NCI-H2081 (cell line): ENCODE measurements at regions not wholly inside any gene's neighbourhood (a gene's known extent, or its start where the extent isn't known, plus 50 kb on each side); places are given as distances from the start of the nearest gene placed in this dataset.
"Not testable (repeated sequence)": the region's sequence is repeated elsewhere in the genome, so short reads cannot be mapped to it uniquely, and the experiment has no call there.

Experiments used
- DNase-seq, 2 experiments: peaks; one replicate each; lab custom pipeline; 2025; lab: John Stamatoyannopoulos, UW

GRCh38 chr6:145111407-145111806 is 623.9 kb downstream of the EPM2A start:
- not testable (repeated sequence) for DNase-seq

- no peak for DNase-seq
These were observed 622.6 kb downstream of the EPM2A start for GRCh38 chr6:145112711-145113148.

- no peak for DNase-seq
These were observed 619.7 kb downstream of the EPM2A start for GRCh38 chr6:145115638-145116037.

DNA sequence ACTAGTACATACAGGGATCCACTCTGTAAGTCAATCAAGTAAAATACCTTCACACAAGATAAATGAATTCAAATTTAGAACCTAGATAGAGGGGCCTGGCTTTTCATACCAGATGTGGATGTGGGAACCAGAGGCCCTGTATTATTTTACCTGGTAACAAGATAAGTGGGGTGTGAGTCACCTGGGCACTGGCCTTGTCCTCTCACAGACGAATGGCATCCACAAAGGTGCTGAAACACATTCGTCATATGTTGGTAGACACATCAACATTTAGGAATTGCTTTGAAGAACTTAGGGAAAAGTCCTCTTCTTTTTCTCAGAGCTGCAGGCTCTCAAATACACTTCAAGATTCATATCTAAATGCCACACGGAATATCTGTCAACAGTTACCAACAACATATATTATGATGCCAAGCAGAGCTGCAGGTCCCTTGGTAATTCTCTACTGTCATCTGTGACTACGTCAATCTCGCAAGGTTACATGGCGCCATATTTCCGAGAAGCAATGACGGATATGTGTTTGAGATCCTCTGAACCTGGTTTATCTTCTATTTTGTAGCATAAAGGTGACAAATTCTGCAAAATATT is 618.6 kb downstream of the EPM2A start:
- no peak for DNase-seq

- DNase-seq: no peak
These were observed 617.1 kb downstream of the EPM2A start for GRCh38 chr6:145118224-145118623.

GRCh38 chr6:145119081-145119480 is 616.2 kb downstream of the EPM2A start:
- no peak for DNase-seq

DNA sequence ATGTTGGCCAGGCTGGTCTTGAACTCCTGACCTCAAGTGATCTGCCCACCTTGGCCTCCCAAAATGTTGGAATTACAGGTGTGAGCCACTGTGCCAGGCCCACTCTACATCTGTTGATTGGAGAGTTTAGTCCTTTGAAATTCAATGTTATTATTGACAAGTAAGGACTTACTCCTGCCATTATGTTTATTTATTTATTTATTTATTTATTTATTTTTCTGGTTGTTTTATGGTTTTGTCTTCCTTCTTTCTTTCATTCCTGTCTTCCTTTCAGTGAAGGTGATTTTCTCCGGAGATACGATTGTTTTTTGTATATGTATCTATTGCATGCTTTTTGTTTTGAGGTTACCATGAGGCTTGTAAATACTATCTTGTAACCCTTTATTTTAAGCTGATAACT is 602.6 kb downstream of the EPM2A start:
- no peak for DNase-seq

GRCh38 chr6:145135702-145136101 is 599.6 kb downstream of the EPM2A start:
- DNase-seq: no peak

GRCh38 chr6:145137425-145137824 is 597.9 kb downstream of the EPM2A start:
- no peak for DNase-seq

DNA sequence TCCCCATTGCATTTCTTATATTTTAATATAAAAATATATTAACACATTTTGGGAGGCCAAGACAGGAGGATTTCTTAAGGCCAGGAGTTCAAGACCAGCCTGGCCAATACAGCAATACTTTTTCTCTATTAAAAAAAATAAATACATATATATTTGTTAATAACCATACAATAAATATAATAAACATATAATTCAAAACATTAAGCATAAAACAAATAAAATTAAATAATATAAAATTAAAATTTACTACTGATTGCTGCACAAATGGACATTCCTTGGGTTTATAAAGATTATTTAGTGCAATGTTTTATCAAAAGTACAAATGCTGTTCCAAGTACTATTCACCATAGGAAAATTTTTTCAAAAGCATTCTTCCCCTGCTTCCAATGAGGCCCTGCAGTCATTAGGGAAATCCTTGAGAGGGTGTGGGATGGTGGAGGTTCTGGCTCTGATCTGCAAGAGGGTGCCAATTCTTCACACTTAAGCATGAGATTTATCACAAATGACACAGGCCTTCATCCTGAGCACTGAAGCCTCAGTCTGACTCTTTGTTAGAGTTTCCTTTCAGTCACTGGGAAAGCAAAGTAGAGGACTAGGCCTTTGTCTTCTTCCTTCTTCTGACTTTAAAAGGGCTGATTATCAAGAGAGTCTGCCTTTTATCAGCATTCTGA is 596.7 kb downstream of the EPM2A start:
- no peak for DNase-seq

DNA sequence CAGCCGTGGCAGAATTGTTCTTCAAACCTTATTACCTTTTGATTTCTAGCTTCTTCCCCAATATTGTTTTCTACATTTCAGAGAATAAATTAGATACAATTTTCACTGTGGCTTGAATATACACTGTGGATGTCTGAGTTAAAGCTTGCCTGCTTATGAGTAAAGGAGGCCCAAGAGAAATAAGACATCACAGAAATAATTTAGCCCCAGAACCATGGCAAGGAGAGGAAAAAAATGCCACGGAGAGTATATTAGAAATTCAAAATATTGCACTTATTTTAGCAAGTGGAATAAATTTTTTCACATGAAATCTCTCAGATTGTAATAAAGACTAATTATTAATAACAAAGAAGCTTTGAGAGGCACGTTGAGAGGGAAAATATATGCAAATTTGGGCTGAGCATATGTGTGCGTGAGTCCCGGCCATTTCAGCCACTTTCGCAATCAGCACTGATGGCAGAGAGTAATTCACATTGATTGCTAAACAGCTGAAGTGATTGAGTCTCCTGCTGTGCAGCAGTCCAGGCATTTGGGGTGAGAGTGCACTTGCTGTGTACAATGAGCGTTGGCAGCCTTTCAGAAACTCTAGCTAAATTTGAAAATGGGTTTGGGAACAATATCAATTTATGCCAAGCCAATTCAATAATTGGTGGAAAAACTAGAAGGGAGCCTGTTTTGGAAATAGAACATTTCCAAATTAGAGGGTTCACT is 596.0 kb downstream of the EPM2A start:
- peak; percentile 52 to 72 for DNase-seq

DNA sequence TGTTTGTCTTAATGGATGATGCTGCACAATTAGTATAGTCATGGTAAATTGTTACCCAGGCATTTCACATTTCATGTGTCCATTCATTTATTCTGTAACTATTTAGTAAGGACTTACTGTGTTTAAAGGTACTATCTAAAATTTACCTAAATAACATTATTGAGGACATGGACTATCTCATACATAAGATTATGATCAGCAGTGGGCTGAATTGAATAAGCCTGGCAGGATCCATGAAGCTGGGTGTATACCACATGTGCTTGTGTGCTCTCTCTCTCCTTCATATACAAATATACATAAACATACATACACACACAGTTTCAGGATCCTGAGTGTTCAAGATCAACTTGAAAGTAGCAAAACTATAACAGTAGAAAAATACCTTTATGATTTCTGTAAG is 595.4 kb downstream of the EPM2A start:
- DNase-seq: no peak

DNA sequence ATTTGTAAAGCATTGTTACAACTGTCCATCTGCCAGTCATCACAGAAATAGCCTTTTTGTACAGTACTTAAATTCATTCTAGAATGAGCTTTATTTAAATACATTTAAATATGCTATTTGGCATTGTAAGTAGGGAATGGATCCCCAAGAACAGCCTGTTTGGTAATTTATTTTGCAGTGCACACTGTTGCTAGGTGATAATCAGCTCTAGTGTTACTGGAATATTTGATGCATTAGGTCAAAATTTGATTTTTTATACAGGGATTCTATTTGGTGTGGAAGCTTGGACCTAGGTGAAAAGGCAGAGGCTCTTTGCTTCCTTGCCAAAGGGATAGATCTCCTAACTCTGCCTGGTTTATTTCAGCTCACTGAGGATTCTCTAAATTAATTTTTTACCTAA is 593.7 kb downstream of the EPM2A start:
- DNase-seq: no peak

DNA sequence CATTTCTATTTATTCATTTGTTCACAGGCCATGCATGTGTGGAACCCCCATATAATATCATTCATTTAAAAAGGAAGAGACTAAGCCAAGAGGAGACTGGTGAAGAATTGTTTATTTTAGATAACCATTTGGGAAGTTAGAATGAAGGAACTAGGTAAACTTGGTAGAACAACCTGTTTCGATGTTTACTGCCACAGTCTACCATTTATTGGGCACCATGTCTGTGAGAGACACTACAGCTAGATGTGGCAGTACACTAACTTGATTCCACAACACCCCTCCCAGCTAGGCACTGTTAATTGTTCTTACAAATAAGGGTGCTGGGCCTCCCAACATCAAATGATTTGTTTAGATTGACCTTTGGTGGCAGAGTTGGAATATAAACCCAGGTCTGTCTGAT is 592.4 kb downstream of the EPM2A start:
- DNase-seq: no peak

GRCh38 chr6:145143379-145143778 is 591.9 kb downstream of the EPM2A start:
- no peak for DNase-seq

DNA sequence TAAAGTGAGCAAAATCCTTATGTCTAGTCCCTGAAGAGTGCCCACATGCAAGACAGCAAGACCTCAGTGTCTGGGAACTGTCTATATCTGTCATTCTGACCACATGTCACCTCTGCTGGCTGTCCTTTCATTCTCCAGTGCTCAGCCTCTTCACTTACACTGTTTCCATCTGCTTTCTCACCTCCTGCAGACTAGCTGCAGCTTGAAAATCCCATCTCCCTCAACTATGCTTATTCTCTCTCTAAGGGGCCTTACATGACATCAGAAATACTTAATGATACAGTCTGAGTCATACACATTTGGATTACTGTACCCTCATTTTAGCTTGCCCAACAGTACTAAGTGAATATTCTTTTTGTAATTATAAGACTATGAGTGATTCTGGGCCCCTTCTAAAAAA is 587.8 kb downstream of the EPM2A start:
- DNase-seq: no peak

DNA sequence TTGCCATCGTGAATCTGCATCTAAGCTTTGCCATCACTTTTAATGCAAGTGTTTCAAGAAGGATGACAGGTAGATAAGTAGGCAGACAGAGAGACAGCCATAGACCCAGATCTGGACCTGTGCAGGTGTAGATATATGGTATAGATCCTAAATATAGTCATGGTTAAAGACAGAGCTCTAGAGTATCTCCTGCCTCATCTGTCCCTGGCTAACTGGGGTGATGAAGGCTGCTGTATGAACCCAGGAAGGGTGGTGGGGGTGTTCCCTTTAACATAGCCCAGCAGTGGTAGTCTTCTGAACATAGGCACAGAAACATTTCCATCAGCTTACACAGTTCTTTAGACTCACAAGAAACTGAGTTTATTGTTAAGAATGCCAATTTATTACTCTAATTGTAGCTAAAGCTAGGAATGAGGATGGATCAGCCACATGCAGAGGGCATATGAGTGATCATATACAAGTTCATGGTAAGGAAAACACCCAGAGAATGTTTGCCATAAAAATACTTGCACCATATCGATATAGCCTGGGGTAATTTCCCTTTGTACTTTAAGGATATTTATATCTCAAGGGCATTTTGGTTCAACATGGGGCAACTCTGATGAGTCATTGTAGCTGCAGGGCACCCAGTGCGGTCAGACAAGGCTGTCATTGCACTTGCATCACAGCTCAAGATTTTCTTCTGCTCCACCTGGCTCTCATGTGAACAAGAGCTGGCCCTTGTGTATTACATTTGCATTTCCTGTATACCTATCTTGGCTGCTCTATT is 587.2 kb downstream of the EPM2A start:
- no peak for DNase-seq

GRCh38 chr6:145148776-145149175 is 586.5 kb downstream of the EPM2A start:
- no peak for DNase-seq

GRCh38 chr6:145151624-145152023 is 583.7 kb downstream of the EPM2A start:
- no peak for DNase-seq

DNA sequence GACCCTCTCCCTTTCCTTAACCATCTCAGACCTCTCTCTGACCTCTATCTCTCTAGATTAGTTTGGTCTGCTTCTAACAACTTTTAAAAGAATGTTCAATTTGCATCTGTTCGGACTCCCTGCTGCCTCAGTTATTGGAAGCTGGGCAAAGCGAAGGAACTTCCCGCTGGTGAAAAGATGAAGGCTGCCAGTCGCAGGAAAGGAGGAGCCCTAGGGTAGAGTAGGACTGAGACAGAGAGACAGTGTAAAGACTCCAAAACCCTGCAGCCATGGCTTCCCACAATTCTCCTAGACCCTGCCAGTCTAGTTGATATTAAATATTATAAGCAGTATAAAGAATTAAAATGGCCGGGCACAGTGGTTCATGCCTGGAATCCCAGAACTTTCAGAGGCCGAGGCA is 581.8 kb downstream of the EPM2A start:
- no peak for DNase-seq

GRCh38 chr6:145155411-145155810 is 579.9 kb downstream of the EPM2A start:
- no peak for DNase-seq
